HG02970 (cell line): ENCODE measurements at regions not wholly inside any gene's neighbourhood (a gene's known extent, or its start where the extent isn't known, plus 50 kb on each side); places are given as distances from the start of the nearest gene placed in this dataset.
"Not testable (repeated sequence)": the region's sequence is repeated elsewhere in the genome, so short reads cannot be mapped to it uniquely, and the experiment has no call there.

Experiments
- ATAC-seq: cut with Tn5 transposase; IDR thresholded peaks from one replicate; pipeline ENCODE4 v1.9.1; 2021; ENCODE audit warnings: mild to moderate bottlenecking, moderate library complexity, moderate number of reproducible peaks; ENCODE audit not compliant: unreplicated experiment, low FRiP score

DNA sequence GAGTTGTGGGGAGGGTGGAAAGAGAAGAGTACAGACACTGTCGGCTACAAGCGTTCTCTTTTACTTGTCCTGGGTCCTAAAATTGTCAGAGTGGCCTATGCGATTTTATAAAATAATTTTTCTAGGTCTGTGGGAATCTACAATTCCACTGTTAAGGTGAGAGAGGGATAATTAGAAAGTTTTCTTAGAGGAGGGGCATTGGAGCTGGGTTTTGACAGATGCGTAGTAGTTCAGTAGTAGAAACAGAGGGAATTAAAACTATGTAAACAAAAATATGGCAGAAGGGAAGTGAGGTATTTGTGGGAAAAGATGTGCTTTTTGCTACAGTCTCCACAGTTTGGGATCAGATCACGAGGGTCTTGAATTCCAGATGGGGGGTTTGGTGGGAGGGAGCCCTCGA lies 129.1 kb upstream of the SHB start:
- ATAC-seq, result no peak

DNA sequence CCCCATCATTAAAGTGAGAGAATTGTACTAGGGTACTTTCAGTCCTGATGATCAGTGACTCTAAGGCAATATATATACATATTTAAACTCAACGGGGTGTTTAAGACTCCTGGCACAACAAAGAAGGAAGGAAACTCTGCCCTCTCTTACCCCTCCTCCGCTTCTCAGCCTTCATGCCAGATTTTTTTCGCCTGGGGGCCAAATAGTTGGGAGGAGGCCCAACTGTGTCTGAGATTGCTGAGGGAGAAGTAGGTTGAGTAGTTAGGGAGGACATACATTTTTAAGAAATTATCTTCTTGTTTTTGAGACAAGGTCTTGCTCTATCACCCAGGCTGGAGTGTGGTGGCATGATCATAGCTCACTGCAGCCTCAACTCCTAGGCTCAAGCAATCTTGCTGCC lies 127.7 kb upstream of the SHB start:
- no peak for ATAC-seq

DNA sequence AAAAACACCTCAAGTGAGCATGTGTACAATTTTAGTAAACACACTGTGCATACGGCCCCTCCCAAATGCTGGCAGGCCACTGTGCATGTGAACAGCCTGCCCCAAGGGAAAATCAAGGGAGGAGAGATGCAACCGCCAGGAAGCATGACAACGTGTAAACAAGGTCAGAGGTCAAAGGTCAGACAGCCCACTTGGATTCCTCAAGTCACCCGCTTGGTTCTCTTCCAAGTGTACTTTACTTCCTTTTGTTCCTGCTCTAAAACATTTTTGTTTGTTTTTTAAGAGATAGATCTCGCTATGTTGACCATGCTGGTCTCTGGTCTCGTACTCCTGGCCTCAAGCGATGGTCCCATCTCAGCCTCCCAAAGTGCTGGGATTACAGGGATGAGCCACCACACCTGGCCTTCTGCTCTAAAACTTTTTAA lies 126.7 kb upstream of the SHB start:
- ATAC-seq, result no peak

DNA sequence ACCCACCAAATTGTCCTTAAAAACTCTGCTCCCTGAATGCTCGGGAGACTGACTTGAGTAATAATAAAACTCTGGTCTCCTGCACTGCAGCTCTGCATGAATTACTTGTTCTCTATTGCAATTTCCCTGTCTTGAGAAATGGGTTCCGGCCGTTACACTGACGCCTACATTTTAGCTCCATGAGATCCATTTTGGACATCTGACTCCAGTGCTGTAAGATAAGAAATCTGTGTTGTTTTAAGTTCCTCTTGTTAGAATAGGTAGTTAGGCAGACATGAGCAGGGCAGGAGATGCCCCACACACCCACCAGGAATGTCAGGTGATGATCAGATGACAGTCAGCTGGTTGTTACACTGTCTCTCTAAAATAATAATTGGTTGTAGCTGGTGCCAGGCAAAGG lies 125.8 kb upstream of the SHB start:
- no peak for ATAC-seq

DNA sequence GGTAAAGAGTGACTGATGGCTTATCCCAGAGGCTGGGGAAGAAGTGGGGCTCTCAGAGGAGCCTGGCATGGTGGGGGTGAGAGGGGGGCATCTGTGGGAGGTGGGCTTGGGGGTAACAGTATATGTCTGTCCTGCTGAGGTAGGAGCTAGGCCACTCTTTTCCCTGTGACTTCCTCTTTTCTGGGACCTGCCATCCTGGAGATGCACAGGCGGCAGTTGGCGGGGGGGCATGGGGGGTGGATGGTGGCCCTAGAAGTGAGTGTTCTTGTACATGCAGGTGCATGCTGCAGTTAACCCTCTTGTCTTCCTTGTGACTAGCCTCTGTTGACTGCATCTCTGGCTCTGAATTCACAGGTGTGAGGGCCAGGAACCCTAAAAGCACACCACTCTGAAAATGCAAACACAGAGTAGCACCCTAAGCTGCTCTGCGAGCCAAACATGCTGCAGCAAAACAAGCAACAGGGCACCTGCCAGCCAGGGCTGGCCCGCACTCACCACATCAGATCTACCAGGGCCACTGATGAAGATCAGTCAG lies 123.8 kb upstream of the SHB start:
- no peak for ATAC-seq

GRCh38 chr9:38186404-38187115 lies 117.5 kb upstream of the SHB start:
- ATAC-seq, result no peak

DNA sequence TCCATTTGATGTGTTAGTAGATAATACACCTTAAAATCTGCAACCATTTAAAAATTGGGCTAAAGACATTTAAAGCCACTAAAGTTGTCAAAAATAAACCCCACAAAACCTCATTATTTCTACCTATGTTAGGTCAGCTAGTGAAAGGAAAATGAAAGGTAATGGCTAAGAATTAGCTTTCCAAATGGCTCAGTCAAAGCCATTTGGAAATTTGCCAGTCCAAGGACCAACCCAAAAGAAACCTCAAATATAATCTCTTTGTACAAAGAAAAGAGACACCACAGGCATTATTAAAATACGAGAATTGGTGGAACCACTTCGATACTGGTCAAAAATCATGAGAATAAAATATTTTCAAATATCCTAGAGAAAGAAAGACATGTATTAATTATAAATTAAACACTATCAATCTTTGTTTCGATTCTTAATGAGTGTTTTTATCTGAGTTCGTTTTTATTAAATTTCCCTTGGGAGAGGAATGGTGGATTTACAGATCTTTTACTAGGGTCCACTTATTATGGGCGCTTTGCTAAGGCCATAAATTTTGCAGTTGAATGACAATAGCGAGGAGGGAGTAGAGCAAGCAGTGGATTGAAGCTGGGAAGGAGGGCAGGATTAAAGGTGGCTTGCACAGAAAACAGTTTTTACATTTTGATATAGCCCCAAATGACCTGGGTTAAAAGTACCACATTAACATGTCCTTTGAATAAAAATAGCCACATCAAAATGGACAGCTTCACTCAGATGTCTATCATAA lies 116.8 kb upstream of the SHB start:
- no peak for ATAC-seq

DNA sequence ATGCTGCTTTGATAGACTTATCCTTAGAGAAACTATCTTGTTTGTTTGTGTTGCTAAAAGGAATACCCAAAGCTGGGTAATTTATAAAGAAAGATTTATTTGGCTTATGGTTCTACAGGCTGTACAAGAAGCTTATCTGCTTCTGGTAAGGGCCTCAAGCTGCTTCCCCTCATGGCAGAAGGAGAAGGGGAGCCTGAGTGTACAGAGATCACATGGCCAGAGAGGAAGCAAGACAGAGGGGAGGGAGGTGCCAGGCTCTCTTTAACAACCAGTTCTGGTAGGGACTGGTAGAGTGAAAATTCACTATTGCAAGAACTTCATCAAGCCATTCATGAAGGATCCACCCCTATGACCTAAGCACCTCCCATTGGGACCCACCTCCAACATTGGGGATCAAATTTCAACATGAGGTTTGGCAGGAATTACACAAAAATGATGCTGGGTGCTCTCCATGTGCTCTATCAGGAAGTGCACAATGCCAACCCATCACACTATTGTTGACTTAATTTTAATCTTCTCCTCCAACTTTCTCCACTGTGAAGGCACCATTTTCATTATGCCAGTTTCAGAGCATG lies 115.1 kb upstream of the SHB start:
- ATAC-seq, result no peak

- no peak for ATAC-seq
Measured at GRCh38 chr9:38182321-38182720, 113.3 kb upstream of the SHB start.

DNA sequence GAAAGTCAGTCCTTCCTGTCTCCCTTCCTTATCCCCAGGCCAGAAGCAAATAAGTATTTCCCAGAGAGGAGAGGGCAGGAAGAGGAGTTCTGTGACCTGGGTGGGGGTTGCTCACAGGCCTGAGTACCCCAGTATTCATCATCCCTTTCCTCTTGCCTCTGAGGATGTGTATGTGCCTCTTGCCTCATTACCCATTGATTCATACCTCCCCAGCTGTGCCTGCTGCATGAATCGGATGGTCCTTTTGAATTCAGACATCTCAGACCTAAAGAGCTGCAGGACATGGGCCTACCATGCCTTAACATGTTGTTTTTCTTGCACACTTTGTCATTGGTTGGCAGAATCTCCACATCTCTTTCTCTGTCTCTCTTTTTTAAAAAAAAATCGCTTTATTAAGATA lies 112.8 kb upstream of the SHB start:
- ATAC-seq, result no peak

GRCh38 chr9:38181232-38181631 lies 112.2 kb upstream of the SHB start:
- ATAC-seq, result no peak

GRCh38 chr9:38180656-38181055 lies 111.6 kb upstream of the SHB start:
- no peak for ATAC-seq

GRCh38 chr9:38179965-38180364 lies 110.9 kb upstream of the SHB start:
- no peak for ATAC-seq

DNA sequence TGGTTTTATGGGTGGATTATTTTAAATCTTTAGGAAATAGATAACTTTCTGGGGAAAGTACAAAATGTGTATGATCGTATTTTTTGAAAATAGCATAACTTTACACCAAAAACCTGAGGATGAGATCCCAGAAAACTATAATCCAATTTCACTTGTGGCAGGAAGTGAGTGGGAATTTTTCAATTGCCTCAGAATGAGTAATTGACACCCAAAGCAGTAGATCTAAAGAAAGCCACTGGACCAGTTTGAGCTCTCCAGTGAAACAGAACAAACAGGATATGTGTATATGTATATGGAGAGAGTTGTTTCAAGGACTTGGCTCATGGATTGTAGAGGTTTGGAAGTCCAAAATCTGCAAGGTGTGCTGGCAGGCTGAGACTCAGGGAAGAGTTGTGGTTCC lies 109.2 kb upstream of the SHB start:
- ATAC-seq, result no peak

DNA sequence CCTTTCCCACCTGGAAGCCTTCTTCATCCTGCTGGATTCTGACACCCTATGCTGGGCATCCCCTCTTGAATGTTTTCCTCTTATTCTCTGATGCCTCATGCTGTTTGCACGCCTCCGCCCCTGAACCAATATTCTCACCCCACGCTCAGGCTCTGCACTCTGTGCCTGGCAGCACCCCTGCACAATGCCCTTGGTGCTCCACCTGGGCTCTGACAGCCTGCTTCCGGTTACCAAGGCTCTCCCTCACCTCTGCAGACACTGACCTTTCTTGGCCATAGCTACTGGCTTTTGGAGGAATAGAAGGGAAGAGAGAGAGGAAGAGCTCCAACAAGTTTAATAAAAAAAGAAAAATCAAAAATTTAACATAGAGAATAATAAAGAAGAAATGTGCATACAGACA lies 108.7 kb upstream of the SHB start:
- ATAC-seq, result no peak

DNA sequence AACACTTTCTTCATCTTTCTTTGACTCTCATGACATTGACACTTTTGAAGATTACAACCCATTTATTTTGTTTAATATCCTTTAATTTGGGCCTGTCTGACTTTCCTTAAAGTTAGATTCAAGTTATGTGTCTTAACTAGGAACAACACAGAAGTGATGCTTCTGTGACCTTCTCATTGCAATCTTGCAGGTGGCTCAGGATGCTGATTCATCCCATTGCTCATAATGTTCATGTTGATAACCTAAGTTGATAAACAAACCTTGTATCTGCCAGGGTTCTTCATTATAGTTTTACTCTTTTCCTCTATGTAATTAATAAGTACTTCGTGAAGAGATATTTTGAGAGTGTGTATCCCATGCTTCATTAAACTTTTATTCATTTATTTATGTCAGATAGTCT lies 107.2 kb upstream of the SHB start:
- ATAC-seq, result no peak

GRCh38 chr9:38175423-38175822 lies 106.4 kb upstream of the SHB start:
- no peak for ATAC-seq

DNA sequence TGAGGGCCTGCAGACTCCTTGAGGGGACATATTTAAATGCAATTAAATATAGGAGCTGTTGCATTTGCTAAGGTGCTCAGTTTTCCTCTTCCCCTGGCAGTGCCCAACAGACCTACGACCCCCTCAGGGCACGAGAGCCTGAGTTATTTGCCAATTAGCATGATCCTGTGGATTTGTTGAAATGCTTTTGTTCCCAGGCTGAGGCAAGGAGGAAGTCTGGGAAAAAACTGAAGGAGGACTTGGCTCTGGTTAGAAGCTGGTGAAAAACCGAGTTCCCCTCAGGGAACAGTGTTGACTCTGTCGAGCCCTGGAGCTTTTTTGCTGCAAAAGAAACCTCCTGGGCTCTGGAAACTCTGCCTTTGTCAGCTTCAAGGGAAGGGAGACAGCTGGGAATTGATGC lies 103.6 kb upstream of the SHB start:
- ATAC-seq, result no peak

GRCh38 chr9:38171926-38172325 lies 102.9 kb upstream of the SHB start:
- no peak for ATAC-seq

- no peak for ATAC-seq
Measured at GRCh38 chr9:38171538-38171884, 102.5 kb upstream of the SHB start.

DNA sequence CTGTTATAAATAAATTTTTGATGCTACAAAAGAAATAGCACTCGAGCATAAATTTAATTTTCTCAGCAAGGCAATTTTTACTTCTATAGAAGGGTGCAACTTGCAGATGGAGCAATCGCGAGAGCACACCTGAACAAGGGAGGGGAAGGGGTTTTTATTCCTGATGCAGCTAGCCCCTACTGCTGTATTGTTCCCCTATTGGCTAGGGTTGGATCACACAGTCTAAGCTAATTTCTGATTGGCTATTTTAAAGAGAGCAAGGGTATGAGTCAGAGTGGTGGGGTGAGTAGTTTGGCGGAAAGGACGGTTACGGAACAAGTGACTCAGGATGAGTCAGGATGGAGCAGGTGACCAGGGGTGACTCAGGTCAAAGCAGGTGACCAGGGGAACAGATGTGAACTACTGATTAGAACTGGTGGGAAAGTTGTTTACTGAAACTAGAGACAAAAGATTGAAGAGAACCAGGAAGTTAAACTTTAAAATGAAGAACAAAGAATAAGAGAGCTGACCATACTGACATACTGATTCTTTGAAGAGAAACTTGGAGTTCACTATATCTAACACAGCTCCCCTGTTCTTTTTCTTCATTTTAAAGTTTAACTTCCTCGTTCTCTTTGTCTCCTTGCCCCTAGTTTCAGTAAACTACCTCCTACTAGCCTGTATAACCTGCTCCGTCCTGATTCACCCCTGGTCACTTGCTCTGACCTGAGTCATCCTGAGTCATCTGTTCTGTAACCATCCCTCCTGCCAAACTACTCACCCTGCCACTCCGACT lies 101.9 kb upstream of the SHB start:
- not testable (repeated sequence) for ATAC-seq
